ENCODE measurements at regions not wholly inside any gene's neighbourhood (a gene's known extent, or its start where the extent isn't known, plus 50 kb on each side); places are given as distances from the start of the nearest gene placed in this dataset.

GRCh38 chr15:98187549-98187948, 227.0 kb downstream of the ARRDC4 start:
- no peak overlapping the region for H3K4me3 ChIP-seq (ENCODE audit: low read depth, low read length)

- H3K4me3 ChIP-seq (ENCODE audit: low read depth, low read length): no peak overlapping the region
These were observed 230.4 kb downstream of the ARRDC4 start for GRCh38 chr15:98190914-98191313.

- H3K4me3 ChIP-seq (ENCODE audit: low read depth, low read length): no peak overlapping the region
These were observed 235.3 kb downstream of the ARRDC4 start for GRCh38 chr15:98195796-98196195.

DNA sequence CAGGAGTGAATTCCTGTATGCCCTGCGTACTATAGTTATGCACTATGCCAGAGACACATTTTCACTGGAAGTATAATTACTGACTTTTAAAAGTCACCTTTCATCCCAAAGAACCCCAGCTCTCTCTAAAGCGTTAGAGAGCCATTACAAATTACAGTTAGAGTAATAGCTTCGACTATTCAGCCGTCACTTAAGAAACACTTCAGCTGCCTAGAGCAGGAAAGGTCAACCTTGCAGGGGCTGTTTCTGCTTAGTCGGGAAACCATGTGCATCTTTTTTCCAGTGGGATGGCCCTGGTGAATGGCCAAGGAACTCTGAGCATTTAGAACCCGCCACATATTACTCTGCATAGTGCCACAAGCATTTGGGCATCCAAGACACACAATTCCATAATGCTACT, 235.9 kb downstream of the ARRDC4 start:
- H3K4me3 ChIP-seq (ENCODE audit: low read depth, low read length): no peak overlapping the region

DNA sequence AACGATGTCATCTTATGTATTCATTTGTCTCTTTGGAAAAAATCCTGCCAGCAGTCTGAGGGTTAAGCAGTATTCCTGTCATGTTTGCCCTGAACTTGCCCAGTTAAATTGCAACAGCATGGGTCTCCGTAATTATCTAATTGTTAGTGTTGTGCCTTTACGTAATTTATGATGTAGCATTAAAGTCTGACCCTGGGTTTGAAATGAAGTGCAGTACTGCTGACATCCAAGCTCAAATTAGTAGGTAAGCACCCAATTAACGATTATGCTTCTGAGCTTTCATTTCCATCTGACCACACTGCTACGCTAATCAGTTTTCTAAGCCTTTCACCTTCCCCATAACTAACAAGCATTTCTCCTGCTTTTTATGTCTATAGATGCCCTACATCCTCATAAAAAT, 241.8 kb downstream of the ARRDC4 start:
- H3K4me3 ChIP-seq (ENCODE audit: low read depth, low read length): no peak overlapping the region

- H3K4me3 ChIP-seq (ENCODE audit: low read depth, low read length): no peak overlapping the region
These were observed 243.6 kb downstream of the ARRDC4 start for GRCh38 chr15:98203872-98204660.

- no peak overlapping the region for H3K4me3 ChIP-seq (ENCODE audit: low read depth, low read length)
These were observed 247.4 kb downstream of the ARRDC4 start for GRCh38 chr15:98207928-98208327.

- H3K4me3 ChIP-seq (ENCODE audit: low read depth, low read length): no peak overlapping the region
These were observed 253.0 kb downstream of the ARRDC4 start for GRCh38 chr15:98213346-98213979.

DNA sequence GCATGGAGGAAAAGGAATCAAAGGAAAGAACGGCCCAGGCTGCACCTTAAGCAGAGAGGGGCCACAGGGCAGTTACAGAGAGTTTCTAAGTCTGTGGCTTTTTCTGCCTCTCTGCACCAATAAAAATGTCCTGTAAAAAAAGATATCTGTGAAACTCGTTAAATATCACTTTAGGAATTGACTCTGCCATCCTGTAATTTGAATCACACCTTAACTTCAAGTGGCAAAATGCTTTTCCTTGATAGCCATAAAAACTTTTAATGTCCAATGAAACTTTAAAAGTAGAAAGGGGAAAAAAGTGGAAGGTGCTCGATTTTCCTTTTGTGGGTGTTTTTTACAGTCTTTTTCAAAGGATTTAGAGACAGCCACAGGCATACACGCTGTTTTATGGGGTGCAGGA, 255.7 kb downstream of the ARRDC4 start:
- no peak overlapping the region for H3K4me3 ChIP-seq (ENCODE audit: low read depth, low read length)

DNA sequence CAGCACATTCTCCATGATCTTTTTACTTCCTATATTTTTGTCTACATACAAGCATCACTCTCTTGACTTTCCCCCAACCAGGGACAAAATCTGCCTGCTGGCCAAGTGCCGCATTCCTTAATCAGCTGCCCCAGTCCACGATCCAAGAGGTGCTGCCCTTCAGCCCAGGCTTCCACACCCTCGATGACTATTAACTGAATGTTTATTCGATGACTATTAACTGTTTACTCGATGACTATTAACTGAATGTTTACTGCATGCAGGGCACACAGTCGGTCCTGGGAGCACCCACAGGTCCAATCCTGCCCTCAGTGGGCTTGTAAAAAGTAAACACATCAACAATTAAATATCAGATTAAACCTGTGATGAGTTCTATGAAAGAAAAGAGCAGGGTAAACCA, 256.9 kb downstream of the ARRDC4 start:
- no peak overlapping the region for H3K4me3 ChIP-seq (ENCODE audit: low read depth, low read length)

DNA sequence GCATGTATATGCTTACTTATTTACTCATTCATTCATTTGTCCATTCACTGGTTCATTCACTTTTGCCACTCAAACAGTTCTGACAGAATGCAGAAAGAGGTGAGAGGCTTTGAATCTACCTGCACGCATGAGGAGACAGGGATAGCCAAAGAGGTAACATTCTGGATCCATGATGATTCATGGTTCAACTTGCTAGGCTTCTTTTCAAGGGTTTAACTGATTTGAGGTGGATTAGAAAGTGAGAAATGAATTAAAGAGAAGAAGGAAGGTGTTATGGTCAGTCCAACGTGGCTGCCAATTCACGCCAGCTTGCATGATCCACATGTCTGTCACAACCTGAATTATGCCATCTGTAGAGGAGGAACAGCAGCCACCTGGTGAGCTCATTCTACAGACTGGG, 260.6 kb downstream of the ARRDC4 start:
- H3K4me3 ChIP-seq (ENCODE audit: low read depth, low read length): no peak overlapping the region

DNA sequence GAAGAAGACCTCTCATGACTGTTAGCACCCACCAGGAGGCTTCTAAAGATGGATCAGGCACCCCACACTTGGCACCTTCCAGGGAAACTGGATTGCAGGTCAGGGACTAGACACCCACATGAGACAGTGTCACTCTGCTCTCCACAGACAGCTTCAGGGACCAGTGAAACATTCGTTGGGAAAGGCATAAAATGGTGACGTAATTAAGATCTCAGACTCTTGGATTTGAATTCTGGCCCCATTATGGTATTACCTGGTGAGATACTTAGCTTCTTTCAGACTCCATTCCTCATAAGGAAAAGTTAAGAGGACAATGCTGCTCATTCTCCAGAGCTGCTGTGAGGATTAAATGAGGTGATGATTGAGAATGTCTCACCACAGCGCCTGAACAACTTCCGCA, 261.1 kb downstream of the ARRDC4 start:
- H3K4me3 ChIP-seq (ENCODE audit: low read depth, low read length): no peak overlapping the region

GRCh38 chr15:98226149-98226548, 265.6 kb downstream of the ARRDC4 start:
- no peak overlapping the region for H3K4me3 ChIP-seq (ENCODE audit: low read depth, low read length)

DNA sequence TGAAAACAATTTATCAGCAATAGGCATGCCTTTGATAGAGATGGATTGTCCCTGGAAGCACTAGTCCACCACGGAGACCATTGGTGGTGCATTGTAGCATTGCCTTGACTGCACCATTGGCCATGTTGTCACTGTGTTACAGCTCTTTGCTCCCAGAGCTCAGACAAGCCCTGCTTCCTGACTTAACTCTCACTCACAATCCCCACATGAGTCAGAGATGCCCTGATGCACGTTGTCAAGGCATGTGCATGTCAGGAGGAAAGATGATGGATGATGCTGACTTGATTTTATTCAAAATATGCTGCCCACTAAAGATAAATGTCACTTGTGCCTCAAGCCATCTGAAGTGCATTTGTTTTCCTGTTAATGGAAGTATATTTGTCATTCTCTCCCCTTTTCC, 266.1 kb downstream of the ARRDC4 start:
- no peak overlapping the region for H3K4me3 ChIP-seq (ENCODE audit: low read depth, low read length)

- H3K4me3 ChIP-seq (ENCODE audit: low read depth, low read length): no peak overlapping the region
These were observed 268.3 kb downstream of the ARRDC4 start for GRCh38 chr15:98228846-98229245.

- no peak overlapping the region for H3K4me3 ChIP-seq (ENCODE audit: low read depth, low read length)
These were observed 270.5 kb downstream of the ARRDC4 start for GRCh38 chr15:98230975-98231374.

- H3K4me3 ChIP-seq (ENCODE audit: low read depth, low read length): no peak overlapping the region
These were observed 271.4 kb downstream of the ARRDC4 start for GRCh38 chr15:98231696-98232440.

DNA sequence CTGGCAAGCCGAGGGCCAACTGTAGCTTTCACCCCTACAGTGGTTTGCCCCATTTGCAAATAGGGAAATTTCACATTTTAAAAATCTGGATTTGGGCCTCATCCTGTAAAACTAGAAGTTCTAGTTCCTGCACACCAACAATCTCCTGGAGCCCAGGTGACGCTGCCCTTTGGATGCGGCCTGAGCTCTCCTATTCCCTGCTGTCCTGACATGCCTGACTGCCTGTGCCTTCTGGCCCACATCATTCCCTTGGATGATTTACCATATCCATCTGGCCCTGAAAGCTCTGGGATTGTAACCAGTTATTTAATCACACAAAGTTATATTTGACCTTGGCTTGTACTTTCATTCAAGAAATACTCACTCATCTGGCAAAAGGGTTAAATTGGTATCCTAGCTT, 272.3 kb downstream of the ARRDC4 start:
- no peak overlapping the region for H3K4me3 ChIP-seq (ENCODE audit: low read depth, low read length)

DNA sequence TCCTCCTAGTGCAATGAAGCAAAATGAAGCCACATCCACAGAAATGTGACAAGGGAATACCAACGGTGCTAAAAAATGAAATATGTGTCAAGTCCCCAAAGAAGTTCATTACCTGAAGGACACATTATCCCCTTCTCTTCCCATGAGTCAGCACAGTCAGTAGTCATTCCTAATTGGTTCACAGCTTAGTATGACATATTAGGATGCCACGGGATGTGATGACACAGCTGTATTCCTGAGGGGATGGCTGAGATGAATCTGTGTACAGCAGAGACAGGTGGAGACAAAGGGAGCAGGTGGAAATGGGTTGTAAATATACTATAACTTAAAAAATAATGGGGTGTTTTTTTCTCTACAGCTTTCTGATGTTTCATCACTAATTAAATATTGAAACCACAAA, 273.4 kb downstream of the ARRDC4 start:
- H3K4me3 ChIP-seq (ENCODE audit: low read depth, low read length): no peak overlapping the region

- no peak overlapping the region for H3K4me3 ChIP-seq (ENCODE audit: low read depth, low read length)
These were observed 279.8 kb downstream of the ARRDC4 start for GRCh38 chr15:98240303-98240702.

DNA sequence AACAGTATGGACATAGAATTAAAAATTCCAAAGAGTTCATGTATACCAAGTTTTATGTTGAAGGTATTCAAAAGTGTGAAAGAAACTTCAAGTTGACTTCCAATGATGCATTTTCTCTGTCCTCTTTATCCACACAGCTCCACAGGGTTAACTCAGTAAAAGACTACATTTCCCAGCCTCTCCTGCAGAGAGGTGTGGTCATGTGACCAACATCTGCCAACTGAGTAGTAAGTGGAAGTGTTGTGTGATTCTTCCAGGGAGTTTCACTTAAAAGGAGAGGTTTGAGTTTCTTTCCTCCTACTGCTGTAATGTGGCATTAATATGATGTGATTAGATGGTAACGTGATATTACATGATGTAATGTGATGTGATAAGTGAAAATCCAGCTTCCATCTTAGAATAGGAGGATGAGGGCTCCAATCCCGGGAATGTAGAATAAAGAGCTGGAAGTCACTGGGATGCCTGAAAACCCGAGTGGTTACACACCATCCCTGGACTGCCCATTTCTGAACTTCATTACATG, 280.6 kb downstream of the ARRDC4 start:
- H3K4me3 ChIP-seq (ENCODE audit: low read depth, low read length): no peak overlapping the region

- H3K4me3 ChIP-seq (ENCODE audit: low read depth, low read length): no peak overlapping the region
These were observed 296.8 kb downstream of the ARRDC4 start for GRCh38 chr15:98257290-98257689.
